ENCODE measurements at regions not wholly inside any gene's neighbourhood (a gene's known extent, or its start where the extent isn't known, plus 50 kb on each side); places are given as distances from the start of the nearest gene placed in this dataset.

DNA sequence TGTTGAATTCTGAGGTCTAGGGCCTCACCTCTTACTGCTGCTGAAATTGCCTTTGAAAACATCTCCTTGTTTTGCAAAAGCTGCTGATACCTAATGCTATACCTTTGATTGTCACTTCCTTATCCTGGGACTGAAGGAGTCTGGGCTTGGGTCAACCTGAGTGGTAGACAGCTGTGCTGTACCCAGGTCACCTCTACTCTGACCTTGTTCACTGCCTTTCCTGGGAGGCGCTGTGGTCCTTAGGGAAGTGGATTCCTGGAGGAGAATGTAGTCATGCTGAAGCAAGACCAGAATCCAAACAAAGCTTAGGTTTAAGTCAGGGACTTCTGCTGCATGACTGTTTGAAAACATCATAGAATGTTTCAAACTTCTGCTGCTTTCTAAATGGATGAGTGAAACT is 191.4 kb downstream of the SNAPC1 start:
- no peak for DNase-seq

DNA sequence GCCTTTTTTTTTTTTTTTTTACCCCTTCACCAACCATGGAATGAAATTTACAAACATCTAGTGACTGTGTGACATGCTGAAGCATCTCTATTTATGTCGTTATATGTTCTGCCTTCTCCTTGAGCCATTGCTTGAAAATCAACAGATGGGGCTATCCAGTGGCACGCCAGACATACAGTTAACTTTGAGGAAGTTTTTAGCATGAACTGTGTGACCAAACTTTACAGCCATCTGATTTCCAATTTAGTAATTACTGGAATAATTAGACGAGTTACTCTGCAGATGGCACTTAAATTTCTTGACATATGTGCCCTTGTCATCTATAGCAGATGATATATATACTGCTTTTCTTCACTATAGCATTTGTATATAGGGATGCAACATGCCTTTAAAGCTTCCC is 192.1 kb downstream of the SNAPC1 start:
- DNase-seq, result no peak

DNA sequence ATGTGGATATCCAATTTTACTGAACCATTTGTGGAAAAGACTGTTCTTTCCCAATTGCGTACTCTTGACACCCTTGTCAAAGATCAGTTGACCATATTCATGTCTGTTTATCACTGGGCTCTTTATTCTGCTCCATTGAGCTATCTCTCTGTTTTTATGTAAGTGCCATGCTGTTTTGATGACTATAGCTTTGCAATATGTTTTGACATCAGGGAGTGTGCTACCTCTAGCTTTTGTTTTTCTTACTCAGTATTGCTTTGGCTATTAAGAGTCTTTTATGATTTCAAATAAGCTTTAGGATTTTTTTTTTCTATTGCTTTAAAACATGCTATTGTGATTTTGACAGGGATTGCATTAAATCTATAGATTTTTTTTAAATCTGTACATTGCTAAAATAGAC is 194.3 kb downstream of the SNAPC1 start:
- no peak for DNase-seq

DNA sequence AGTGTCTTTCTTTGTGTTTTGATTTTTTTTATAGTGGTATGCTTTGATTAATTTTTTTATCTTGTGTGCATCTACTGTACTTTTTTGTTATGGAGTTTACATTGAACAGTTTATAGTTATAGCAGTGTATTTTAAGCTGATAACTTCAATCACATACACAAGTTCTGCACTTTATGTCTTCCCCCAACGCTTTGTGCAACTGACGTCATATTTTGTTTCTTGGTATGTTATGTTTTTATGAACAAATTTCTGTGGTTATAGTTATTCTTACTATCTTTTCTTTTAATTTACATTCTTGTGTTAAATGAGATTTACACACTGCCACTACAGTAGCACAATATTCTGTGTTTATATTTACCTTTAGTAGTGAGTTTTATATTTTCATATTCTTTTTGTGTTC is 197.1 kb downstream of the SNAPC1 start:
- DNase-seq, result no peak

DNA sequence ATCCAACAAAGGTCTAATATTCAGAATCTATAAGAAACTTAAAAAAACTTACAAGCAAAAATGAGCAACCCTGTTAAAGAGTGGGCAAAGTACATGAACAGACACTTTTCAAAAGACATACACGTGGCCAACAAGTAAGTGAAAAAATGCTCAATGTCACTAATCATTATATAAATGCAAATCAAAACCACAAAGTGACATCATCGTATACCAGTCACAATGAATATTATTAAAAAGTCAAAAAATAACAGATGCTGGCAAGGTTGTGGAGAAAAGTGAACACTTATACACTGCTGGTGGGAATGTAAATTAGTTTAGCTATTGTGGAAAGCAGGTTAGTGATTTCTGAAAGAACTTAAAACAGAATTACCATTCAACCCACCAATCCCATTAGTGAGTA is 199.1 kb downstream of the SNAPC1 start:
- no peak for DNase-seq

DNA sequence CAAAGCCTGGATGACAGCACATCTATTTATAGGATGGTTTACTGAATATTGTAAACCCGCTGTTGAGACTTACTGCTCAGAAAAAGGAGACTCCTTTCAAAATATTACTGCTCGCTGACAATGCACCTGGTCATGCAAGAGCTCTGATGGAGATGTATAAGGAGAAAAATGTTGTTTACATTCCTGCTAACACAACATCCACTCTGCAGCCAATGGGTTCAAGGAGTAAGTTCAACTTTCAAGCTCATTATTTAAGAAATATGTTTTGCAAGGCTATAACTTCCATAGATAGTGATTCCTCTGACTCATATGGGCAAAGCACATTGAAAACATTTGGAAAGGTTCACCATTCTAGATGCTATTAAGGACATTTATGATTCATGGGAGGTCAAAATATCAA is 201.7 kb downstream of the SNAPC1 start:
- no peak for DNase-seq

GRCh38 chr14:61965030-61965745 is 203.0 kb downstream of the SNAPC1 start:
- DNase-seq, result no peak

GRCh38 chr14:61968207-61968606 is 206.0 kb downstream of the SNAPC1 start:
- DNase-seq, result no peak

- no peak for DNase-seq
These were observed 210.5 kb downstream of the SNAPC1 start for GRCh38 chr14:61972711-61973110.

DNA sequence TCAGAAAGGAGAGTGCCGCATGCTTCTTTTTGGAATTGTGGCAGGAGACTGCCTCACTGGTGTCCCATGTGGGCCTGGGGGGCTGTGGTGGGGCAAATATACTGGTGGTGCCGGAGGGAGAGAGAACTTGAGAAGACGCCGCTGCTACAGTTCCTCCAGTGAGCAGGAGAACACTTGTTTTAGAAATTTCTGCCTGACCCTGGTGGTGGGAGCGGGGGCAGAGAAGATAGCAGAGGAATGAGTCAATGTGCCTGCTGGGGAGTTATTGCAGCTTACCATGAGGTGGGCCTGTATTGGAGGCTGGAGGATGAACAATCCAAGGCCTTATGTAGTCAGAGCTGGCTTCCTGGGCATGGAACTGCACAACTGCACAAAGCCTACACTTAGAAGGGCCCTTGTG is 211.8 kb downstream of the SNAPC1 start:
- no peak for DNase-seq

GRCh38 chr14:61977217-61977616 is 215.0 kb downstream of the SNAPC1 start:
- no peak for DNase-seq

- DNase-seq, result no peak
These were observed 226.0 kb downstream of the SNAPC1 start for GRCh38 chr14:61988240-61988639.

DNA sequence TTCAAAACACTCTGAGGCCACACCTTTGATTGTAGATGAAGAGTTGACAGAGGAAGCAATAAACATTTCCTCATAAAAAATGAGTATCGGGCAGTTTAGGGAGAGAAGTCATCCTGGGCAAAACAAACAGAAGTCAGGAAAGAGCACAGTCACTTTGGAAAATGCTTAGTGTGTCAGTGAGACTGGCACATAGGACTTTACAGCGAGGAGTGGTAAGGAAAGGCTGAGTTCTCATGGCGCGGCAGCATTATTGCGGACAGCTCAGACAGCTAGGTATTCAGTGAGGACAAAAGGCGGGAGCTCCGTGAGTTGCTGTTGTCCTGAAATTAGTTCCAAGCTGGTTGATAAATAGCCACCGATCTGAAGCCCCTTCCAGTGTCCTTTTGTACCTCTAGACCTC is 229.9 kb downstream of the SNAPC1 start:
- no peak for DNase-seq

DNA sequence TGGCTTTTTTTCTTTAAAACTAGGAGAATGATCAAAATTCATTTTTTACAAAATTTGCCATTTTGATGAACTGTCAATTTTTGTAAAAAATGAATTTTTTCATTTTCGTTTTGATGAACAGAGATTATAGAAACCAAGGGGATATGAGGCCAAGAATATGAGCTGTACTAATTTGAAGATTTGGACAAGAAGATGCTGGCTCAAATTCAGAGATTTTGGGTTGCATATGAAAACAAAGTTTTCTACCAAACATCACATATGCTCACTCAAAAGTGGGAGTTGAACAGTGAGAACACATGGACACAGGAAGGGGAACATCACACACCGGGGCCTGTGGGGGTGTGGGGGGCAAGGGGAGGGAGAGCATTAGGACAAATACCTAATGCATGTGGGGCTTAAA is 230.7 kb downstream of the SNAPC1 start:
- DNase-seq, result no peak

DNA sequence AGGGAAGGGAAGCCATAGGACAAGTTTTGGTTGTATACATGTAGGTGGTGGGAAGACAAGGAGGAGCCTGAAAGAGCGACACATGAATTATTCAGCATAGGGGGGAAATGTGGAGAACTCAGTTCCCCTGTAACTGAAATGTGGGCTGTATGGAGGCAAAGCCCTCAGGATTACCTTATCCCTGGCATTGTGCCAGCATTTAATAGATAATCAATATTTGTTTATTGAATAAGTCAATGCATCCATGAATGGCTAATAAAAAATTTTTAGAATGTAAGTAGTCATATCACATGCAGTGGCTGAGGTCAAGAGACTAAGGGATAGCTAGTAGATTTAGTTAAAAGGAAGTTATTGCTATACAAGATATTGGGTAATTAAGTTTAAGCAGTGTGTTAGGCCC is 232.4 kb downstream of the SNAPC1 start:
- no peak for DNase-seq

DNA sequence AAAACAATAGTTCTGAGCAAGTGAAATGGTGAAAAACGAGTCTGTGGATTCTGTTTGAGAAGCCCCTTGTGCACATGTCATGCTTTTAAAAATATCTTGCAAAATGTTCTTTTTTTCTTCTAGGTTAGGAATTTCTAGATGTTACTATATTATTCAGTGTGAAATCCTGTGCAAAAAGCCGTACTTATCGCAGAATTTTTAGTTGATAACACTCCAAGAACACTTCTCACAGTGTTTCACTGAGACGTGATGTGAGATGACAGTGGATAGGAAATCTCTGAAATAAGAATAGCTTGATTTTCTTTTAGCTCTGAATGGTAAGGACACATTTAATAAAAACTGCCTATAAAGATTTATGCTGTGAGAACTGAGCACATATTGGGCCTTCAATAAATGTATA is 234.5 kb downstream of the SNAPC1 start:
- DNase-seq, result no peak

- no peak for DNase-seq
These were observed 234.9 kb downstream of the SNAPC1 start for GRCh38 chr14:61997161-61997560.

DNA sequence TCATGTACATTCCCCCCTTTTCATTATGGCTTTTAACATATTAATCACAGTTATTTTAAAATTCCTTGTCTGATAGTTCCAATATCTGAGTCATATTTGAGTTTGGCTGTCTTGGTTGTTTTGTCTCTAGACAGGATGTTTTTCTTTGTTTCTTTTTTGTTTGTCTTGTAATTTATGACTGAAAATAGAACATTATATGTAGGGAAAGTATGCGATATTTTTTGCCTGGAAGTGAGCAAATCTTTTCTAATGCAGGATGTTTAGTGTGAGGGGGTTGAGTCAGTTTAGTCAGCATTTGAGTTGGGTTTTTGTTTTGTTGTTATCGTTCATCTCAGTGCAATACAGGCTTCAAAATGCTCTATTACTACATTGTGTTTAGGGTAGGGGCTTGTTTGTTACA is 239.7 kb downstream of the SNAPC1 start:
- DNase-seq, result no peak

DNA sequence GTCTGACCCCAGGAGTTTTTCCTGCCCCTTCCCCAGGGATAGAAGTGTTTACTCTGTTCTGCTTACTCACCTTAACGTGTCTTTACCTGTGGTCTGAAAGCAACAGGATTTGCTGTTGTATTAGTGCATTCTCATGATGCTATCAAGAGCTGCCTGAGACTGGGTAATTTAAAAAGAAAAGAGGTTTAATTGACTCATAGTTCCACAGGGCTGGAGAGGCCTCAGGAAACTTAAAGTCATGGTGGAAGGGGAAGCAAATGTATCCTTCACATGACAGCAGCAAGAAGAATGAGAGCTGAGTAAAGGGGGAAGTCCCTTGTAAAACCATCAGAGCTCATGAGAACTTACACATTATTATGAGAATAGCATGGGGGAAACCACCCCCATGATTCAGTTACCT is 240.4 kb downstream of the SNAPC1 start:
- no peak for DNase-seq

DNA sequence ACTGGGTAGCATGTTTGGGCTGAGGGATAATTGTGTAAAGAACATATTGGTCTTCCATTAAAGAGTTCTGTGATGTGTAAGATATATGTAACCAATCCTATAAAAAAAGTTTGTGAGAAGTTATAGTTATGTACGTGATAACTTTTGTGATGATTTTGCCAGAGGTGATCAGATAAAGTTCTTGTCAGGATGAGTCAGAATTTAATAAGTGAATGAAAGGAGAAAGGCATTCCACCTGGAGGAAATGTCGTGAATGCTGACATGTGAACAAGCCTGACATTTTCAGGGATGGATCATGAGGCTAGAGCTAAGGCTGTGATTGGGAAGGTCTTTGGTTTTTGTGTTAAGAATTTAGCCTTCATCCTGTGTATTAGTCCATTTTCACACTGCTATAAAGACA is 241.5 kb downstream of the SNAPC1 start:
- no peak for DNase-seq

DNA sequence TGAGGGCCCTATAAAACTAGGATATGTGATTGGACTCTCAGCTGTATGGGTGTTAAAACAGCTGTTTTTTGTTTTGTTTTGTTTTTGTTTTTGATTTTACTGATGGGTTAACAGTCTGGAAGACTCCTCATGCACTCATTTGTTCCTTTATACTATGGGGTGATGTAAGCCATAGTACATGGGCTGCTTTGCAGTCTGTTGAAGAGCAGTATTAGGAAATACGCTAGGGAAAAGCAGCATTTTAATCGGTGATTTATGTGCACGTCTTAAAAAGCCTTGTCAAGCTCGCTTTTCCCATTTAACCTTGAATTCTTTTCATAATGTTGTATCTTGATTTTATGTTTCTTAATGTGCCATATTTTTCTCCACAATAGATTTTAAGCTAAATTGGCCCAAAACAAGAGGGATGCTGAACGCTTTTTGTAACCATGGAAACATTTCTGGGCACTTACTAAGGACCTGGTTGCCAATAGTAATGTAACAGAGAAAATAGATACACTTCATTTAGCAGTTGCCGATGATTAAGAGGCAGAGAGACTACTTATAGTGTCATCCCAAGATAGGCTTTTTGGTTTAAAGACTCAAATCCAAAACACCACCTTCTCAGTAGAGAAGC is 244.0 kb downstream of the SNAPC1 start:
- no peak for DNase-seq

DNA sequence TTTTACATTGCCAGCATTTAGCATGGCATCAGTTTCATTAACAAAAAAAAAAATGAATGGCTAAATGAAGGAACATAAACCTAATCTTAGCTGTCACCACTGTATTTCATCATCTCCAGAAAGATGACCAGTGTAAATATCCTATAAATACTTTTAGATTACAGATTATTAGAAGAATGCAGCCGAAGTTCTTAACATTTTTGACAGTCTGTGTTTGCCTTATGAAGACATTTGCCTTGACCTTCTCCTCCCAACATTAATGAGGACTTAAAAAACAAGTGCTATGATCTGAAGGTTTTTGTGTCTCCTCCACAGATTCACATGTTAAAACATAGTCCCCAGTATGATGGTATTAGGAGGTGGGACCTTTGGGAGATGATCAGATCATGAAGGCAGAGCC is 253.0 kb downstream of the SNAPC1 start:
- DNase-seq, result no peak

DNA sequence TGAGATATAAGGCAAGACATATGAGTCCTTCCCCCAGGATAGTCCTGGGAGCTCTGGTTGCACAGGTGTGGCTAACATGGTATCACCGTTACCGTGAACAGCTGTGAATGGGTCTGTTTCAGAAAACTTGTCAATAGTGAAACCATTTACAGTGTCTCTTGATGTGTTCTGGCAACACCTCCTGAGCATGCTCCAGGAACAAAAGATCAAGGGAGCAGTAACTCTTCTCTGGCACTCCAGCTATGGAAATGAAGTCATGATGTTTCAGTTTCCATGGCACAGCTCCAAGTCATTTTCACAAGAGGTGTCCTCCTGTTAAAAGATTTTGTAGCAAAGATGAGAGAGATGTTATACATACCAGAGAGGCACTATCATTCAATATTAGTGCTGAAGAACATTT is 253.7 kb downstream of the SNAPC1 start:
- DNase-seq, result no peak

GRCh38 chr14:62017651-62018230 is 255.5 kb downstream of the SNAPC1 start:
- no peak for DNase-seq

- no peak for DNase-seq
These were observed 256.4 kb downstream of the SNAPC1 start for GRCh38 chr14:62018606-62019005.
